Activated T-cell treated with anti-CD3 and anti-CD28 coated beads, Interleukin-2, amount 50 U/mL, for 24 hours (primary cell): ENCODE measurements at regions not wholly inside any gene's neighbourhood (a gene's known extent, or its start where the extent isn't known, plus 50 kb on each side); places are given as distances from the start of the nearest gene placed in this dataset.
A peak's percentile ranks its signal among the peaks of the same experiment; 100 is the strongest.

Source experiments
- DNase-seq: peaks from one replicate; pipeline ENCODE4 v3.0.0-alpha.2; 2020
- H3K27ac Mint-ChIP-seq: 2 replicates; pipeline ENCODE4 v1.8.0; 2020; ENCODE audit warnings: mild to moderate bottlenecking, mixed read lengths
- H3K27me3 Mint-ChIP-seq: 2 replicates; pipeline ENCODE4 v1.8.0; 2020; ENCODE audit warnings: mixed read lengths
- H3K36me3 Mint-ChIP-seq: 2 replicates; pipeline ENCODE4 v1.8.0; 2020; ENCODE audit warnings: low read depth, mixed read lengths
- H3K4me1 Mint-ChIP-seq: 2 replicates; pipeline ENCODE4 v1.8.0; 2020; ENCODE audit warnings: low read depth, mixed read lengths
- H3K4me3 Mint-ChIP-seq: 2 replicates; pipeline ENCODE4 v1.8.0; 2020; ENCODE audit warnings: mild to moderate bottlenecking, moderate library complexity, mixed read lengths
- H3K9me3 Mint-ChIP-seq: 2 replicates; pipeline ENCODE4 v1.8.0; 2020; ENCODE audit warnings: mixed read lengths

GRCh38 chr11:16685914-16686313, 52.5 kb upstream of the C11orf58 start:
- H3K4me1 Mint-ChIP-seq: no peaks in the 10 kb centered on the region
- H3K9me3 Mint-ChIP-seq: no peaks in the 10 kb centered on the region
- no peak overlapping the region for H3K27ac Mint-ChIP-seq
- no peak for DNase-seq
- no peaks in the 10 kb centered on the region for H3K36me3 Mint-ChIP-seq
- H3K27me3 Mint-ChIP-seq: peaks cover 8% of the 10 kb centered on the region
- no peak overlapping the region for H3K4me3 Mint-ChIP-seq

GRCh38 chr11:16678466-16679116, 59.9 kb upstream of the C11orf58 start:
- H3K27me3 Mint-ChIP-seq: peaks cover 6% of the 10 kb centered on the region
- H3K27ac Mint-ChIP-seq: no peak overlapping the region
- H3K9me3 Mint-ChIP-seq: peaks cover 5% of the 10 kb centered on the region
- no peak for DNase-seq
- no peak overlapping the region for H3K4me3 Mint-ChIP-seq
- H3K36me3 Mint-ChIP-seq: no peaks in the 10 kb centered on the region
- H3K4me1 Mint-ChIP-seq: no peaks in the 10 kb centered on the region

DNA sequence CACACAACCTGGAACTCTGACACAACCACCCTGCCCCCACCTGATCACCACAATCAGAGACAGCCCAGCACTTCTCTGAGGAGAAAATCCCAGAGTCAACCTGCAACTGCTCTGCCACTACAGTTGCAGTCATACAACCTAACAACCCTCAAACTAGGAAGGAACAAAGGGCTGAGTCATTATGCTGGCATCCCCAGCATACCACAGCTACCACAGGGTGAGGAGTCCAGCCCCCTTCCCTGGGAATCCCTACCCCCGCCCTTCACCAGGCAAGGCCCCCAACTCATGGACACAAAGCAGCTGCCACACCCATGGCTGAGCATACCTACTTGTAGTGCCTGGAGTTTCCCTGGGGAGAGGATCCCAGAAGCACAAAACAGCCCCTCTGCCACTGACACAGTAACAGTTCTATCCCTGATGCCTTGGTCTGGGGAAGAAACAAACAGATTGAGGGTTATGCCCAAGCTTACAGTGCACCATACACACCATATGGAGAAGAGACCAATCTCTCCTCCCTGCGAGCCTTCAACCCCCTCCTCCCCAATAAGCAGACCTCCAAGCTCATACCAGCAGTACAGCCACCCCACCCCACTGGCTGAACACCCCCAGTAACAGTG, 68.5 kb upstream of the C11orf58 start:
- no peak for DNase-seq

GRCh38 chr11:16632295-16633200, 105.9 kb upstream of the C11orf58 start:
- DNase-seq: no peak
- H3K27ac Mint-ChIP-seq: no peak overlapping the region
- H3K9me3 Mint-ChIP-seq: peaks cover 27% of the 10 kb centered on the region
- H3K4me1 Mint-ChIP-seq: no peaks in the 10 kb centered on the region
- peaks cover 22% of the 10 kb centered on the region for H3K27me3 Mint-ChIP-seq
- H3K36me3 Mint-ChIP-seq: no peaks in the 10 kb centered on the region
- no peak overlapping the region for H3K4me3 Mint-ChIP-seq

More for the DNA sequence above, 68.5 kb upstream of the C11orf58 start:
- Mint-ChIP-seq H3K27ac (no peak overlapping the region), H3K4me1 (no peaks in the 10 kb centered on the region), H3K27me3 (peaks cover 15% of the 10 kb centered on the region), H3K4me3 (no peak overlapping the region), H3K9me3 (peaks cover 11% of the 10 kb centered on the region), H3K36me3 (no peaks in the 10 kb centered on the region)

GRCh38 chr11:16630651-16631050, 107.8 kb upstream of the C11orf58 start:
- no peaks in the 10 kb centered on the region for H3K36me3 Mint-ChIP-seq
- DNase-seq: no peak
- H3K27me3 Mint-ChIP-seq: peaks cover 29% of the 10 kb centered on the region
- peaks cover 19% of the 10 kb centered on the region for H3K9me3 Mint-ChIP-seq
- H3K27ac Mint-ChIP-seq: no peak overlapping the region
- H3K4me1 Mint-ChIP-seq: no peaks in the 10 kb centered on the region
- H3K4me3 Mint-ChIP-seq: no peak overlapping the region

- no peak overlapping the region for H3K27ac Mint-ChIP-seq
- peaks cover 6% of the 10 kb centered on the region for H3K9me3 Mint-ChIP-seq
- peaks cover 34% of the 10 kb centered on the region for H3K27me3 Mint-ChIP-seq
- no peak overlapping the region for H3K4me3 Mint-ChIP-seq
- no peaks in the 10 kb centered on the region for H3K36me3 Mint-ChIP-seq
- DNase-seq: no peak
- H3K4me1 Mint-ChIP-seq: peaks cover 8% of the 10 kb centered on the region
These were observed 120.0 kb upstream of the C11orf58 start for GRCh38 chr11:16618431-16618830.

DNA sequence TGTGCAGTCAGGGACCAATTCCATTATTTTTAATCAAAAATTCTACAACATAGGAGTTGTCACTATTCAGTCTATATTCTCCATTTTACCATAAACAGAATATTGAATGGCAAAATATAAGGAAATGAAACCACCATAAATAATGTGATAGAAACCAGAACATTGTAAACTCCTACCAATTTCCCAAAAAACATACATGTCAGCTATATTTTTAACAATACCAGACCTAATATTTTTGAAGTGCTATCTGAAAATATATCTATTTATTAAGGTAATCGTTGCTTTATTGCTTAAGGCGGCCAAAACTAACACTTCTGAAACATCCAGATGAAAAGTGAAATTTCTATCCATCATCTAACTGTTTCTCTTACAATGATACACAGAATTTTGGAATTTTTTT, 123.0 kb upstream of the C11orf58 start:
- H3K9me3 Mint-ChIP-seq: no peaks in the 10 kb centered on the region
- DNase-seq: no peak
- H3K36me3 Mint-ChIP-seq: no peaks in the 10 kb centered on the region
- H3K4me1 Mint-ChIP-seq: peaks cover 25% of the 10 kb centered on the region
- peaks cover 27% of the 10 kb centered on the region for H3K27me3 Mint-ChIP-seq
- H3K27ac Mint-ChIP-seq: no peak overlapping the region
- no peak overlapping the region for H3K4me3 Mint-ChIP-seq

DNA sequence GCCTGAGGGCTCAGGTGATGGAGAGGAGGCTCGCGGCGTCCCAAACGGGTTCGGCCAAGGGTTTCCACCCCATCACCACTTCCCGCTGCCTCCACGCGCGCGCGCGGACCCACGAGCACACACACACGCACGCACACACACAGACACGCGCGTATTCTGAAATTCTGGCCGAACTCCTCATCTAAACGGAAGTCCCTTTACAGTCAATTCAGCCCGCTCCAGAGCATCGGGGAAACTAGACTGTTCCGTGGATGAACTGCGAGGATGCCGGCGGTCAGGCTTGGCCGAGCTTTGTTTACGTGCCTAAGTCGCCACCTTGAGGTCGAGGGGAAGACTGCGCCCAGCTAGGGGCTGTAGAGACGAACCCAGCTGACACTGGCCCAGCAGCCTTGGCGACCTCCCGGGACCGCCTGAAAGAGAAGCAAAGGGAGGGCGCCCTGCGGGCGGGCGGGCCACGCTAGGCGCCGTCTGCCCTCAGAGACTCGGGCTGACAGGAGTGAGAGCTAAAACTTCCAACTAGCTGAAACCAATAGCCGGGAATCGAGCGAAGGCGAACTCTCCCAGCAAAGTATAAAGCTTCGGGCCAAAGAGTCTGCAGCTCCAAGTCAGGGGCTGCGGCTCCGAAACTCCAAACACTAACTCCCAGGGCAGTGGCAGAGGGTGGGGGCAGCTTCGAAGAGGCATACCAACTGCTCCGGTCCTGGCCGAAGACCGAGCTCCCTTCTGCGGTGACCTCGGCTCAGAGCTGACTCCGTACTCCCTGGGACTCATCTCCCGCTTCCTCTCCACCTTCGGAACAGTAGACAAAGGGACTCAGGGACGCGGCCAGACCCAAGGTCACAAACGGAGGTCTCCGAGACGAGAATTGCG, 124.7 kb upstream of the C11orf58 start:
- peak overlapping the region; percentile 68 for H3K4me3 Mint-ChIP-seq
- no peaks in the 10 kb centered on the region for H3K36me3 Mint-ChIP-seq
- H3K9me3 Mint-ChIP-seq: no peaks in the 10 kb centered on the region
- no peak overlapping the region for H3K27ac Mint-ChIP-seq
- peak; percentile 74 for DNase-seq
- peaks cover 27% of the 10 kb centered on the region for H3K27me3 Mint-ChIP-seq
- H3K4me1 Mint-ChIP-seq: peaks cover 25% of the 10 kb centered on the region

- Mint-ChIP-seq H3K4me3 (peak overlapping the region; percentile 68), H3K9me3 (no peaks in the 10 kb centered on the region), H3K27me3 (peaks cover 23% of the 10 kb centered on the region)
These were observed 125.3 kb upstream of the C11orf58 start for GRCh38 chr11:16613262-16613511.

GRCh38 chr11:16612566-16613261, 125.7 kb upstream of the C11orf58 start:
- no peak for DNase-seq
- no peaks in the 10 kb centered on the region for H3K9me3 Mint-ChIP-seq
- H3K4me1 Mint-ChIP-seq: peaks cover 25% of the 10 kb centered on the region
- no peak overlapping the region for H3K27ac Mint-ChIP-seq
- H3K4me3 Mint-ChIP-seq: peak overlapping the region; percentile 68
- H3K27me3 Mint-ChIP-seq: peaks cover 23% of the 10 kb centered on the region
- H3K36me3 Mint-ChIP-seq: no peaks in the 10 kb centered on the region

More at GRCh38 chr11:16613262-16613511, 125.3 kb upstream of the C11orf58 start:
- H3K4me1 Mint-ChIP-seq: peaks cover 25% of the 10 kb centered on the region
- no peak for DNase-seq
- no peak overlapping the region for H3K27ac Mint-ChIP-seq
- no peaks in the 10 kb centered on the region for H3K36me3 Mint-ChIP-seq

DNA sequence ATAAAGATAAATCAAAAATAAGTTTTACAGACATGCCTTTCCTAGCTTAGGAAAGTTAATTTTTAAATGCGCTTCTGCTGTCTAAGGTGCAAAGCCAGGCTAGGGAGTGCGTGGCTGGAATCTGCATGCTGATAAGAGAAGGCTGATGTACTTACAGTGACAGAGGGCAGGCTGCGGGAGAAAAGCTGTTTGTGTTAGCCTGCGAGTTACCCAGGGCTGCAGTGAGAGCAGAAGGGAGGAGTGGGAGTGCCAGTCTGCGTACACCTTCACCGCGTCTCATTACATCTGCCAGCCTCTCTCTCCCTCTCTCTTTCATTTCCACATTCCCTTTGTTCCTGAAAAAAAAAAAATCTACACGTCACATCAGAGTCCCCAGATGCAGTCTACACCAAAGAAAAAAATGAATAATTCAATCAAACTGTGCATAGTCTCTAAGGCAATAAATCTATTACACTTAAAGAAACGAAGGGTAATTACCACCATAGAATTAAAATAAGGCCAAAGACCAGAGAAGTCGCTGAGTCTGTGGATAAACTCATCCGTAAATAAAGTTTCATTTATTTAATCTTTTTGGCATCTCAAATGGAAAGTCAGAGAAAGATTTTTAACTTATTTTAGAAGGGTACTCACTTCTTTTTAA, 126.4 kb upstream of the C11orf58 start:
- Mint-ChIP-seq H3K36me3 (no peaks in the 10 kb centered on the region), H3K9me3 (no peaks in the 10 kb centered on the region), H3K27me3 (peaks cover 19% of the 10 kb centered on the region), H3K4me1 (peaks cover 25% of the 10 kb centered on the region), H3K4me3 (no peak overlapping the region), H3K27ac (no peak overlapping the region)
- no peak for DNase-seq

GRCh38 chr11:16611401-16611921, 127.0 kb upstream of the C11orf58 start:
- Mint-ChIP-seq H3K27ac (no peak overlapping the region), H3K9me3 (no peaks in the 10 kb centered on the region), H3K27me3 (peaks cover 20% of the 10 kb centered on the region), H3K4me1 (peaks cover 27% of the 10 kb centered on the region), H3K4me3 (no peak overlapping the region), H3K36me3 (no peaks in the 10 kb centered on the region)
- no peak for DNase-seq

DNA sequence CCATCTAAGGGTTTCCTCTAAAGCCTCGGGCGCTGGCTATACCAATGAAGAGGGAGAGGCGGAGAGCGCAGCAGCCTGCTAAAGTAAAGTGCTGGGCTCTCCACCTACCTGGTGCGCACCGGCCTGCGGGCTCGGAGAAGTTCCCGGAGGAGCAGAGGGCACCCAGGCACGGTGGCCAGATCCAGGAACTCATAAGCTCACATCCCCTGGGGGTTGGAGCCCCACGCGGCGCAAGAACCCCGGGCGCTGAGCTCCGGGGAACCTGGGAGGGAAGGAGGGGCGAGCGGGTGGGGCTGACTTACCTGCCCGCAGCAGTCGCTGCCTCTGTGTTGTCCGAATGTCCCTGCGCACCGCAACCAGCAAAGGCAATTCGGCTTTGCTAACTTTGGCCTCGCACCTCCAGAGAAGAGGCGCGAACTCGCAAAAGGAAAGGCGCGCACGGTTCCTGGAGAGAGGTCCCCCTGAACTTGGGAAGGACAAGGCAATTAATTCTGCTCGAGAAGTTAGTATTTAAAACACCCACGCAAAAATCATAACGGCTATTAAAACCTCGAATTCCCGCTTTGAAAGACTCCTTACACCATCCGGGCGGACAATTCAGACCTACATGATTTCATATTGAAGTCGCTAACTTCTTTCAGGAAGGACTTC, 127.6 kb upstream of the C11orf58 start:
- no peak for DNase-seq
- Mint-ChIP-seq H3K4me3 (no peak overlapping the region), H3K27me3 (peaks cover 23% of the 10 kb centered on the region), H3K9me3 (no peaks in the 10 kb centered on the region), H3K36me3 (no peaks in the 10 kb centered on the region), H3K4me1 (peaks cover 33% of the 10 kb centered on the region), H3K27ac (no peak overlapping the region)
